ENCODE measurements at regions not wholly inside any gene's neighbourhood (a gene's known extent, or its start where the extent isn't known, plus 50 kb on each side); places are given as distances from the start of the nearest gene placed in this dataset.

DNA sequence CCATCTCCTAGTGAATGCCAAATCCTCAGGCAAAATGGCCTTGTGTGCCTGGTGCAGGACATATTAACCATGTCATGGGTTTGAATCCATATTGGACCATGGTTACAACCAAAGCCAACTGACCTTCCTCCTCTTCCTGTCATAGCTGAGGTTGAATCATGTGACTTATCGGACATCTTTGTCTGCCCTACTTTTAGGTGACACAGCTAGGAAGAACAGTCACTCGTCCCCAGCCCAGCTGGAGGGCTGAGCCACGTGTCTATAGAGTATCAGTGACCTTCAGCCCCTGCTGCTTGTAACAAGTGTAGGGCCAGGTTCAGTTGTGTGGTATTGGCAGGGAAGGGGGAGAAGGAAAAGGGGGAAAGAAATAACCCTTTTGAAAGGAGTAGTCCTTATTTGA is 225.2 kb downstream of the KTN1 start:
- TF ChIP-seq, protein P1, sequence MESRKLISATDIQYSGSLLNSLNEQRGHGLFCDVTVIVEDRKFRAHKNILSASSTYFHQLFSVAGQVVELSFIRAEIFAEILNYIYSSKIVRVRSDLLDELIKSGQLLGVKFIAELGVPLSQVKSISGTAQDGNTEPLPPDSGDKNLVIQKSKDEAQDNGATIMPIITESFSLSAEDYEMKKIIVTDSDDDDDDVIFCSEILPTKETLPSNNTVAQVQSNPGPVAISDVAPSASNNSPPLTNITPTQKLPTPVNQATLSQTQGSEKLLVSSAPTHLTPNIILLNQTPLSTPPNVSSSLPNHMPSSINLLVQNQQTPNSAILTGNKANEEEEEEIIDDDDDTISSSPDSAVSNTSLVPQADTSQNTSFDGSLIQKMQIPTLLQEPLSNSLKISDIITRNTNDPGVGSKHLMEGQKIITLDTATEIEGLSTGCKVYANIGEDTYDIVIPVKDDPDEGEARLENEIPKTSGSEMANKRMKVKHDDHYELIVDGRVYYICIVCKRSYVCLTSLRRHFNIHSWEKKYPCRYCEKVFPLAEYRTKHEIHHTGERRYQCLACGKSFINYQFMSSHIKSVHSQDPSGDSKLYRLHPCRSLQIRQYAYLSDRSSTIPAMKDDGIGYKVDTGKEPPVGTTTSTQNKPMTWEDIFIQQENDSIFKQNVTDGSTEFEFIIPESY (IDR thresholded peaks at IDR 0.05): no peak
- no peak for TF ChIP-seq SP1 (IDR thresholded peaks at IDR 0.05)
- TF ChIP-seq, protein P2, sequence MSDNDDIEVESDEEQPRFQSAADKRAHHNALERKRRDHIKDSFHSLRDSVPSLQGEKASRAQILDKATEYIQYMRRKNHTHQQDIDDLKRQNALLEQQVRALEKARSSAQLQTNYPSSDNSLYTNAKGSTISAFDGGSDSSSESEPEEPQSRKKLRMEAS (IDR thresholded peaks at IDR 0.05): no peak
- TF ChIP-seq, protein P3, sequence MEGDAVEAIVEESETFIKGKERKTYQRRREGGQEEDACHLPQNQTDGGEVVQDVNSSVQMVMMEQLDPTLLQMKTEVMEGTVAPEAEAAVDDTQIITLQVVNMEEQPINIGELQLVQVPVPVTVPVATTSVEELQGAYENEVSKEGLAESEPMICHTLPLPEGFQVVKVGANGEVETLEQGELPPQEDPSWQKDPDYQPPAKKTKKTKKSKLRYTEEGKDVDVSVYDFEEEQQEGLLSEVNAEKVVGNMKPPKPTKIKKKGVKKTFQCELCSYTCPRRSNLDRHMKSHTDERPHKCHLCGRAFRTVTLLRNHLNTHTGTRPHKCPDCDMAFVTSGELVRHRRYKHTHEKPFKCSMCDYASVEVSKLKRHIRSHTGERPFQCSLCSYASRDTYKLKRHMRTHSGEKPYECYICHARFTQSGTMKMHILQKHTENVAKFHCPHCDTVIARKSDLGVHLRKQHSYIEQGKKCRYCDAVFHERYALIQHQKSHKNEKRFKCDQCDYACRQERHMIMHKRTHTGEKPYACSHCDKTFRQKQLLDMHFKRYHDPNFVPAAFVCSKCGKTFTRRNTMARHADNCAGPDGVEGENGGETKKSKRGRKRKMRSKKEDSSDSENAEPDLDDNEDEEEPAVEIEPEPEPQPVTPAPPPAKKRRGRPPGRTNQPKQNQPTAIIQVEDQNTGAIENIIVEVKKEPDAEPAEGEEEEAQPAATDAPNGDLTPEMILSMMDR (IDR thresholded peaks at IDR 0.05; ENCODE audit: low read depth, low read length, missing input control): no peak
- TF ChIP-seq GABPA (IDR thresholded peaks at IDR 0.05 in 1 of 2, conservative IDR thresholded peaks at IDR 0.05 in 1 of 2): no peak
- TF ChIP-seq, protein P4, sequence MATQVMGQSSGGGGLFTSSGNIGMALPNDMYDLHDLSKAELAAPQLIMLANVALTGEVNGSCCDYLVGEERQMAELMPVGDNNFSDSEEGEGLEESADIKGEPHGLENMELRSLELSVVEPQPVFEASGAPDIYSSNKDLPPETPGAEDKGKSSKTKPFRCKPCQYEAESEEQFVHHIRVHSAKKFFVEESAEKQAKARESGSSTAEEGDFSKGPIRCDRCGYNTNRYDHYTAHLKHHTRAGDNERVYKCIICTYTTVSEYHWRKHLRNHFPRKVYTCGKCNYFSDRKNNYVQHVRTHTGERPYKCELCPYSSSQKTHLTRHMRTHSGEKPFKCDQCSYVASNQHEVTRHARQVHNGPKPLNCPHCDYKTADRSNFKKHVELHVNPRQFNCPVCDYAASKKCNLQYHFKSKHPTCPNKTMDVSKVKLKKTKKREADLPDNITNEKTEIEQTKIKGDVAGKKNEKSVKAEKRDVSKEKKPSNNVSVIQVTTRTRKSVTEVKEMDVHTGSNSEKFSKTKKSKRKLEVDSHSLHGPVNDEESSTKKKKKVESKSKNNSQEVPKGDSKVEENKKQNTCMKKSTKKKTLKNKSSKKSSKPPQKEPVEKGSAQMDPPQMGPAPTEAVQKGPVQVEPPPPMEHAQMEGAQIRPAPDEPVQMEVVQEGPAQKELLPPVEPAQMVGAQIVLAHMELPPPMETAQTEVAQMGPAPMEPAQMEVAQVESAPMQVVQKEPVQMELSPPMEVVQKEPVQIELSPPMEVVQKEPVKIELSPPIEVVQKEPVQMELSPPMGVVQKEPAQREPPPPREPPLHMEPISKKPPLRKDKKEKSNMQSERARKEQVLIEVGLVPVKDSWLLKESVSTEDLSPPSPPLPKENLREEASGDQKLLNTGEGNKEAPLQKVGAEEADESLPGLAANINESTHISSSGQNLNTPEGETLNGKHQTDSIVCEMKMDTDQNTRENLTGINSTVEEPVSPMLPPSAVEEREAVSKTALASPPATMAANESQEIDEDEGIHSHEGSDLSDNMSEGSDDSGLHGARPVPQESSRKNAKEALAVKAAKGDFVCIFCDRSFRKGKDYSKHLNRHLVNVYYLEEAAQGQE (IDR thresholded peaks at IDR 0.05): no peak
- no peak for TF ChIP-seq FOXA1 (IDR thresholded peaks at IDR 0.05)
- TF ChIP-seq, protein P5, sequence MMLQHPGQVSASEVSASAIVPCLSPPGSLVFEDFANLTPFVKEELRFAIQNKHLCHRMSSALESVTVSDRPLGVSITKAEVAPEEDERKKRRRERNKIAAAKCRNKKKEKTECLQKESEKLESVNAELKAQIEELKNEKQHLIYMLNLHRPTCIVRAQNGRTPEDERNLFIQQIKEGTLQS (IDR thresholded peaks at IDR 0.05): no peak

All from liver (tissue), 3 donors.